NB4 (cell line): ENCODE measurements at regions not wholly inside any gene's neighbourhood (a gene's known extent, or its start where the extent isn't known, plus 50 kb on each side); places are given as distances from the start of the nearest gene placed in this dataset.

Experiments used
- DNase-seq: peaks from one replicate; pipeline ENCODE4 v3.0.0; 2010; ENCODE audit warnings: low read depth
- H3K4me3 ChIP-seq: one replicate; pipeline ENCODE4 v1.5.1; 2011; ENCODE audit warnings: mild to moderate bottlenecking, low read depth, low read length, moderate library complexity
- MYC ChIP-seq: IDR thresholded peaks from 2 replicates; pipeline ENCODE4 v1.6.1; 2011; ENCODE audit warnings: low read depth, low read length
- POLR2A ChIP-seq: IDR thresholded peaks from 2 replicates; pipeline ENCODE4 v1.6.1; 2011; ENCODE audit warnings: mild to moderate bottlenecking; ENCODE audit not compliant: insufficient read length; ENCODE audit errors: extremely low read depth
- TF ChIP-seq, protein P1 (sequence below): IDR thresholded peaks from one replicate; pipeline ENCODE4 v1.5.1; 2012; ENCODE audit warnings: low read depth, low read length
- TF ChIP-seq, protein P2 (sequence below): IDR thresholded peaks from 2 replicates; pipeline ENCODE4 v1.6.1; 2011; ENCODE audit warnings: low read depth, low read length

DNA sequence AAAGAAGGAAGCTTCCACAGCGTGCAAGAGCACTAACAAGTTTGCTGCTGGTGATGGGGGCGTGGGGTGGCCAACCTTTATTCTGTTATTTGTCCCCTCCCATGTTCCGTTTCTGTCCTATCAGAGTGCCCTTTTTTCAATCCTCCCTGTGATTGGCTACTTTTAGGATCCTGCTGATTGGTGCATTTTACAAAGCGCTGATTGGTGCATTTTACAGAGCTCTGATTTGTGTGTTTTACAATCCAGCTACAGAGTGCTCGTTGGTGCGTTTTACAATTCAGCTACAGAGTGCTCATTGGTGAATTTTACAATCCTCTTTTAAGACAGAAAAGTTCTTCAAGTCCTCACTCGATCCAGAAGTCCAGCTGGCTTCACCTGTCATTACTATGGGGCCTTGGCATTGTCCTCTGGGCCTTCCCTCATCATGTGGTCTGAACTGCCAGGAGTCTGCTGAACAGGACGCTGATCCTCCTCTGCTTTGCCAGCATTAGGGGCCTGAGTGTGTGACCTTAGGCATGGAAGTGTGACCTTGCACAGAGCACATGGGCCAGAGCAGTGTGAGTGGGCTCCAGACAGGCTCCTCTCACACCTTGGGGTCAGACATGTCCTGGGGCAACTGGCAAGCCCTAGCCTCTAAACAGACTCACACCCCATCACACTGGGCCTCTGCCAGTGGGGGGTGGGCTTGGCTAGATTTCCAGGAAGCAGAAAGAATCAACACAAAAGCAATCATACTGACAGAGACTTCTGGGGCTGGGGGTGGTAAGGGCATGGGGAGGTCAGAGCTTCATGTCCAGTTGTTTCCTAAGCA, 167.4 kb downstream of the PTPN20 start:
- TF ChIP-seq, protein P1, sequence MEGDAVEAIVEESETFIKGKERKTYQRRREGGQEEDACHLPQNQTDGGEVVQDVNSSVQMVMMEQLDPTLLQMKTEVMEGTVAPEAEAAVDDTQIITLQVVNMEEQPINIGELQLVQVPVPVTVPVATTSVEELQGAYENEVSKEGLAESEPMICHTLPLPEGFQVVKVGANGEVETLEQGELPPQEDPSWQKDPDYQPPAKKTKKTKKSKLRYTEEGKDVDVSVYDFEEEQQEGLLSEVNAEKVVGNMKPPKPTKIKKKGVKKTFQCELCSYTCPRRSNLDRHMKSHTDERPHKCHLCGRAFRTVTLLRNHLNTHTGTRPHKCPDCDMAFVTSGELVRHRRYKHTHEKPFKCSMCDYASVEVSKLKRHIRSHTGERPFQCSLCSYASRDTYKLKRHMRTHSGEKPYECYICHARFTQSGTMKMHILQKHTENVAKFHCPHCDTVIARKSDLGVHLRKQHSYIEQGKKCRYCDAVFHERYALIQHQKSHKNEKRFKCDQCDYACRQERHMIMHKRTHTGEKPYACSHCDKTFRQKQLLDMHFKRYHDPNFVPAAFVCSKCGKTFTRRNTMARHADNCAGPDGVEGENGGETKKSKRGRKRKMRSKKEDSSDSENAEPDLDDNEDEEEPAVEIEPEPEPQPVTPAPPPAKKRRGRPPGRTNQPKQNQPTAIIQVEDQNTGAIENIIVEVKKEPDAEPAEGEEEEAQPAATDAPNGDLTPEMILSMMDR: no peak
- no peak for TF ChIP-seq MYC
- TF ChIP-seq POLR2A: no peak
- TF ChIP-seq, protein P2, sequence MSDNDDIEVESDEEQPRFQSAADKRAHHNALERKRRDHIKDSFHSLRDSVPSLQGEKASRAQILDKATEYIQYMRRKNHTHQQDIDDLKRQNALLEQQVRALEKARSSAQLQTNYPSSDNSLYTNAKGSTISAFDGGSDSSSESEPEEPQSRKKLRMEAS: no peak
- H3K4me3 ChIP-seq: no peak overlapping the region
- no peak for DNase-seq

DNA sequence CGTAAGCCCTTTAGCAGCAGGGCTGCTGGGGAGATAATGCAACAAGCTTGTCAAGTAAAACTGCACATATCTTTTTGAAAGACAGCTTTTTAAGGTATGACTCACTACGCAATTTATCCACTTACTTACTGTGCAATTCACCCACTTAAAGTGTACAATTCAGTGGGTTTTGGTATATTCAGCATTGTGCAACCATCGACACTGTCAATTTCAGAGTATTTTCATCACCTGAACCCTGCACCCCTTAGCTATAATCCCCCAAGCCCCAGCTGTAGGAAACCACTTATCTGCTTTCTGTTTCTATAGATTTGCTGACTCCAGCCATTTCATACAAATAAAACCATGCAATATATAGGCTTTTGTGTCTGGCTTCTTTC, 168.0 kb downstream of the PTPN20 start:
- no peak for TF ChIP-seq POLR2A
- TF ChIP-seq, protein P1: no peak
- TF ChIP-seq MYC: no peak
- TF ChIP-seq, protein P2: no peak
- H3K4me3 ChIP-seq: no peak overlapping the region
- peak; percentile 36 for DNase-seq

DNA sequence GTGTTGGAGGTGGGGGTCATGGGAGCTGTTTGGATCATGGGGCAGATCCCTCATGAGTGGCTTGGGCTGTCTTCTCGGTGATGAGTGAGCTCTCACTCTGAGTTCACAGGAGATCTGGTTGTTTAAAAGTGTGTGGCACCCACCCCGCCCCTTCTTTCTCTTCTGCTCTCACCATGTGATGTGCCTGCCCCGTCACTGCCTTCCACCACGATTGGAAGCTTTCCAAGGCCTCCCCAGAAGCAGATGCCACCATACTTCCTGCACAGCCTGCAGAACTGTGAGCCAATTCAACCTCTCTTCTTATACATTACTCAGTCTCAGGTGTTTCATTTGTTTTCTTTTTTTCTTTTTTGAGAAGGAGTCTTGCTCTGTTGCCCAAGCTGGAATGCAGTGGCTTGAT, 170.0 kb downstream of the PTPN20 start:
- TF ChIP-seq, protein P2: no peak
- no peak for TF ChIP-seq POLR2A
- no peak for TF ChIP-seq MYC
- TF ChIP-seq, protein P1: no peak
- no peak for DNase-seq
- H3K4me3 ChIP-seq: no peak overlapping the region

DNA sequence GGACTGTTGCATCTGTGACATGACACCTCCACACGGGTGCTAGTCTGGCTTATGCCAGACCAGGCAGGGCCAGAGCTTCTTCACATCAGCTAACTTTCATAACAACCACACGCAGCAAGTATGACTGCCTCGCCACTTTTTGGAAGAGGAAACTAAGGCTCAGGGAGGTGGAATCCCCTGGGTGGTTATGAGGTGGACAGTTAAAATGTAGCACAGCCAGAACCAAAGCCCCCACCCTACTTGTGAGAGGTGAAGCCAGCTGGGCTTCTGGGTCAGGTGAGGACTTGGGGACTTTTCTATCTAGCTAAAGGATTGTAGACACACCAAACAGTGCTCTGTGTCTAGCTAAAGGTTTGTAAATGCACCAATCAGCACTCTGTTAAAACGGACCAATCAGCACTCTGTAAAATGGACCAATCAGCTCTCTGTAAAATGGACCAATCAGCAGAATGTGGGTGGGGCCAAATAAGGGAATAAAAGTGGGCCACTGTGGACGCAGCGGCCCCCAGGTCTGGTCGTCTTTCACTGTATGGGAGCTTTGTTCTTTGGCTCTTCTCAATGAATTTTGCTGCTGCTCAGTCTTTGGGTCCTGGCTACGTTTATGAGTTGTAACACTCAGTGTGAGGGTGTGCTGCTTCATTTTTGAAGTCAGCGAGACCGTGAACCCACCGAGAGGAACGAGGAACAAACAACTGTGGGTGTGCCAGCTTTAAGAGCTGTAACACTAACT, 171.0 kb downstream of the PTPN20 start:
- H3K4me3 ChIP-seq: no peak overlapping the region
- TF ChIP-seq MYC (no peak), POLR2A (no peak)
- TF ChIP-seq, protein P1: no peak
- TF ChIP-seq, protein P2: no peak
- no peak for DNase-seq

DNA sequence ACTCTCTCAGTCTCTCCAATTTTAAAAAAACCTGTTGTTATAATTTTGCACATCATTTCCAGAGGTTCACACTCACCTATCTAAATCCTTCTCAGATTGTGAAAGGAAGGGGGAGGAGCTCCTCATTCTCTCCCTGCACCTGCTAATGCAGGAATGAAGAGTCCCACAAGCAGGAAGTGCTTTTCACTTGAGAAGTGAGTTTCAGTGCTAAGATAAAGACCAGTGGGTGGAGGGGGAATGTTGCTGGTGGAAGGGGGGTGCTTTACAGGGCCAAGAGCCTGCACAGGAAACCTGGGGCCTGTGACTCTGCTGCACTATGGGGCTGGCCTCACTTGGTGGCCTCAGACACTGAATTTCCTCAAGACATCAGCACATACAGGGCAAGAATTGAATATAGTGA, 176.4 kb downstream of the PTPN20 start:
- no peak overlapping the region for H3K4me3 ChIP-seq
- TF ChIP-seq, protein P1: no peak
- TF ChIP-seq, protein P2: no peak
- TF ChIP-seq POLR2A (no peak), MYC (no peak)
- DNase-seq: no peak
